HepG2 (cell line): ENCODE measurements at regions not wholly inside any gene's neighbourhood (a gene's known extent, or its start where the extent isn't known, plus 50 kb on each side); places are given as distances from the start of the nearest gene placed in this dataset.

ENCODE experiments used
- CBFB ChIP-seq: sonication (generic); formaldehyde crosslinking; IDR thresholded peaks from 2 replicates; pipeline ENCODE4 v1.4.0; 2020; ENCODE audit warnings: missing genetic modification reagents
- MYC ChIP-seq: sonication (generic); formaldehyde crosslinking; IDR thresholded peaks from 2 replicates; pipeline ENCODE4 v1.9.0; 2021; ENCODE audit warnings: missing genetic modification reagents, borderline replicate concordance
- POLR2A ChIP-seq, 2 experiments: IDR thresholded peaks; 2 replicates each; pipeline ENCODE4 v1.6.1; 2011; ENCODE audit warnings: low read depth in 2 of 2, low read length in 2 of 2, mild to moderate bottlenecking in 1 of 2, moderate library complexity in 1 of 2; ENCODE audit not compliant: insufficient read depth in 1 of 2
- SP1 ChIP-seq, 2 experiments: fragments of 450-650 bp in 1 of 2; sonication (generic) in 1 of 2; formaldehyde crosslinking in 1 of 2; IDR thresholded peaks; 2 replicates each; pipeline versions ENCODE4 v1.4.0 to v1.6.1; 2016 to 2020; ENCODE audit warnings: missing genetic modification reagents in 1 of 2
- ZZZ3 ChIP-seq: sonication (generic); formaldehyde crosslinking; IDR thresholded peaks from 2 replicates; pipeline ENCODE4 v1.4.0; 2020; ENCODE audit warnings: missing genetic modification reagents, mild to moderate bottlenecking, borderline replicate concordance
- TF ChIP-seq, protein P1 (sequence below): sonication (generic); formaldehyde crosslinking; conservative IDR thresholded peaks from 2 replicates; pipeline ENCODE4 v1.4.0; 2020; ENCODE audit warnings: missing genetic modification reagents
- TF ChIP-seq, protein P2 (sequence below): sonication (generic); formaldehyde crosslinking; IDR thresholded peaks from 2 replicates; pipeline ENCODE4 v1.9.0; 2021; ENCODE audit warnings: missing genetic modification reagents, mild to moderate bottlenecking, borderline replicate concordance
- TF ChIP-seq, protein P3 (sequence below): sonication (generic); formaldehyde crosslinking; IDR thresholded peaks from 2 replicates; pipeline ENCODE4 v1.5.0; 2020; ENCODE audit warnings: mild to moderate bottlenecking, missing genetic modification reagents, moderate library complexity

DNA sequence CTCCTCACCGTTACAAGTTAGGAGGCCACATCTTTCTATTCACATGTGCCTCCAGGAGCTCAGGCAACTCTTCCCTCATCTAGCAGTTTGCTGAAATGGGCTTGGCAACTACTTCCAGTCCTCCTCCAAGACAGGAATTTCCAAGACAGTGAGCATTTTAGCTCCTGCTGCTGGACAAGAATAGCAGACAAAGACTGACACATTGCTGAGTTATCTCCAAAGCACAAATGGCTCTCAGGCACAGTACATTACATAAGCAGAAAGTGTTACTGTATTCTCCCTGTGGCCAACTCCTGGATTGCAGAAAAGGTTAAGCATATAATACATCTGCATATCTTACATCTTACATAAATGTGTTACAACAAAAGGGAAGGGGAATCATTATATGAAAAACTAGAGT lies 83.2 kb upstream of the POU2AF2 start:
- TF ChIP-seq, protein P1, sequence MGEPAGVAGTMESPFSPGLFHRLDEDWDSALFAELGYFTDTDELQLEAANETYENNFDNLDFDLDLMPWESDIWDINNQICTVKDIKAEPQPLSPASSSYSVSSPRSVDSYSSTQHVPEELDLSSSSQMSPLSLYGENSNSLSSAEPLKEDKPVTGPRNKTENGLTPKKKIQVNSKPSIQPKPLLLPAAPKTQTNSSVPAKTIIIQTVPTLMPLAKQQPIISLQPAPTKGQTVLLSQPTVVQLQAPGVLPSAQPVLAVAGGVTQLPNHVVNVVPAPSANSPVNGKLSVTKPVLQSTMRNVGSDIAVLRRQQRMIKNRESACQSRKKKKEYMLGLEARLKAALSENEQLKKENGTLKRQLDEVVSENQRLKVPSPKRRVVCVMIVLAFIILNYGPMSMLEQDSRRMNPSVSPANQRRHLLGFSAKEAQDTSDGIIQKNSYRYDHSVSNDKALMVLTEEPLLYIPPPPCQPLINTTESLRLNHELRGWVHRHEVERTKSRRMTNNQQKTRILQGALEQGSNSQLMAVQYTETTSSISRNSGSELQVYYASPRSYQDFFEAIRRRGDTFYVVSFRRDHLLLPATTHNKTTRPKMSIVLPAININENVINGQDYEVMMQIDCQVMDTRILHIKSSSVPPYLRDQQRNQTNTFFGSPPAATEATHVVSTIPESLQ (CRISPR knock-in tag): no peak
- TF ChIP-seq, protein P2, sequence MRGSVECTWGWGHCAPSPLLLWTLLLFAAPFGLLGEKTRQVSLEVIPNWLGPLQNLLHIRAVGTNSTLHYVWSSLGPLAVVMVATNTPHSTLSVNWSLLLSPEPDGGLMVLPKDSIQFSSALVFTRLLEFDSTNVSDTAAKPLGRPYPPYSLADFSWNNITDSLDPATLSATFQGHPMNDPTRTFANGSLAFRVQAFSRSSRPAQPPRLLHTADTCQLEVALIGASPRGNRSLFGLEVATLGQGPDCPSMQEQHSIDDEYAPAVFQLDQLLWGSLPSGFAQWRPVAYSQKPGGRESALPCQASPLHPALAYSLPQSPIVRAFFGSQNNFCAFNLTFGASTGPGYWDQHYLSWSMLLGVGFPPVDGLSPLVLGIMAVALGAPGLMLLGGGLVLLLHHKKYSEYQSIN (CRISPR knock-in tag): no peak
- TF ChIP-seq ZZZ3 (no peak), CBFB (CRISPR knock-in tag) (no peak), POLR2A (IDR thresholded peaks at IDR 0.05; ENCODE audit: insufficient read depth in 1 of 2, low read depth in 2 of 2, low read length in 2 of 2) (no peak), SP1 (IDR thresholded peaks at IDR 0.05) (no peak), SP1 (CRISPR knock-in tag; IDR thresholded peaks at IDR 0.05) (no peak), MYC (no peak)
- TF ChIP-seq, protein P3, sequence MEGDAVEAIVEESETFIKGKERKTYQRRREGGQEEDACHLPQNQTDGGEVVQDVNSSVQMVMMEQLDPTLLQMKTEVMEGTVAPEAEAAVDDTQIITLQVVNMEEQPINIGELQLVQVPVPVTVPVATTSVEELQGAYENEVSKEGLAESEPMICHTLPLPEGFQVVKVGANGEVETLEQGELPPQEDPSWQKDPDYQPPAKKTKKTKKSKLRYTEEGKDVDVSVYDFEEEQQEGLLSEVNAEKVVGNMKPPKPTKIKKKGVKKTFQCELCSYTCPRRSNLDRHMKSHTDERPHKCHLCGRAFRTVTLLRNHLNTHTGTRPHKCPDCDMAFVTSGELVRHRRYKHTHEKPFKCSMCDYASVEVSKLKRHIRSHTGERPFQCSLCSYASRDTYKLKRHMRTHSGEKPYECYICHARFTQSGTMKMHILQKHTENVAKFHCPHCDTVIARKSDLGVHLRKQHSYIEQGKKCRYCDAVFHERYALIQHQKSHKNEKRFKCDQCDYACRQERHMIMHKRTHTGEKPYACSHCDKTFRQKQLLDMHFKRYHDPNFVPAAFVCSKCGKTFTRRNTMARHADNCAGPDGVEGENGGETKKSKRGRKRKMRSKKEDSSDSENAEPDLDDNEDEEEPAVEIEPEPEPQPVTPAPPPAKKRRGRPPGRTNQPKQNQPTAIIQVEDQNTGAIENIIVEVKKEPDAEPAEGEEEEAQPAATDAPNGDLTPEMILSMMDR (CRISPR knock-in tag): no peak
